H9 (cell line): ENCODE measurements at regions not wholly inside any gene's neighbourhood (a gene's known extent, or its start where the extent isn't known, plus 50 kb on each side); places are given as distances from the start of the nearest gene placed in this dataset.
A peak's percentile ranks its signal among the peaks of the same experiment; 100 is the strongest.

Source experiments
- DNase-seq: peaks from one replicate; pipeline ENCODE4 v3.0.0-alpha.2; 2017
- H2AFZ ChIP-seq: one replicate; pipeline ENCODE4 v1.6.1; 2013; ENCODE audit warnings: mild to moderate bottlenecking, low read length, control low read depth, moderate library complexity
- H2AK5ac ChIP-seq: 2 replicates; pipeline ENCODE4 v1.6.1; 2013; ENCODE audit warnings: low read length, control low read depth, mixed read lengths; ENCODE audit not compliant: insufficient read length
- H2BK120ac ChIP-seq: one replicate; pipeline ENCODE4 v1.6.1; 2013; ENCODE audit warnings: low read depth, mild to moderate bottlenecking, low read length, control low read depth, inconsistent platforms; ENCODE audit not compliant: poor library complexity, severe bottlenecking
- H2BK12ac ChIP-seq: 2 replicates; pipeline ENCODE4 v1.6.1; 2013; ENCODE audit warnings: low read length, control low read depth, mixed read lengths, low read depth; ENCODE audit not compliant: insufficient read length
- H2BK15ac ChIP-seq: 2 replicates; pipeline ENCODE4 v1.6.1; 2013; ENCODE audit warnings: low read depth, low read length, control low read depth
- H2BK20ac ChIP-seq: one replicate; pipeline ENCODE4 v1.6.1; 2013; ENCODE audit warnings: low read depth, mild to moderate bottlenecking, low read length, control low read depth, inconsistent platforms; ENCODE audit not compliant: poor library complexity, severe bottlenecking
- H2BK5ac ChIP-seq: 2 replicates; pipeline ENCODE4 v1.6.1; 2013; ENCODE audit warnings: low read length, control low read depth, mixed read lengths; ENCODE audit not compliant: insufficient read length
- H3K14ac ChIP-seq: 2 replicates; pipeline ENCODE4 v1.6.1; 2013; ENCODE audit warnings: low read length, control low read depth; ENCODE audit not compliant: insufficient read depth
- H3K18ac ChIP-seq: 2 replicates; pipeline ENCODE4 v1.6.1; 2013; ENCODE audit warnings: low read depth, mild to moderate bottlenecking, mixed read lengths, low read length, control low read depth; ENCODE audit not compliant: insufficient read length
- H3K23ac ChIP-seq: 2 replicates; pipeline ENCODE4 v1.6.1; 2013; ENCODE audit warnings: low read length, control low read depth, mixed read lengths, low read depth; ENCODE audit not compliant: insufficient read length
- H3K23me2 ChIP-seq: 2 replicates; pipeline ENCODE4 v1.6.1; 2013; ENCODE audit warnings: low read depth, mild to moderate bottlenecking, mixed read lengths, low read length, control low read depth; ENCODE audit not compliant: insufficient read length, poor library complexity, severe bottlenecking
- H3K27ac ChIP-seq: 2 replicates; pipeline ENCODE4 v1.5.1; 2013; ENCODE audit warnings: low read length, control low read depth, mixed read lengths, low read depth; ENCODE audit not compliant: insufficient read length
- H3K27me3 ChIP-seq: 2 replicates; pipeline ENCODE4 v1.6.1; 2013; ENCODE audit warnings: low read length, control low read depth, inconsistent platforms; ENCODE audit not compliant: insufficient read depth
- H3K4ac ChIP-seq: 2 replicates; pipeline ENCODE4 v1.6.1; 2013; ENCODE audit warnings: low read depth, mild to moderate bottlenecking, control low read depth, inconsistent platforms, low read length, moderate library complexity
- H3K4me1 ChIP-seq: 2 replicates; pipeline ENCODE4 v1.6.1; 2013; ENCODE audit warnings: low read length, control low read depth, inconsistent platforms; ENCODE audit not compliant: insufficient read depth
- H3K4me2 ChIP-seq: 2 replicates; pipeline ENCODE4 v1.6.1; 2013; ENCODE audit warnings: low read length, control low read depth, mixed read lengths; ENCODE audit not compliant: insufficient read length, insufficient read depth
- H3K56ac ChIP-seq: 2 replicates; pipeline ENCODE4 v1.6.1; 2013; ENCODE audit warnings: low read depth, mild to moderate bottlenecking, mixed read lengths, low read length, control low read depth; ENCODE audit not compliant: insufficient read length
- H3K79me1 ChIP-seq: 2 replicates; pipeline ENCODE4 v1.6.1; 2013; ENCODE audit warnings: low read depth, mild to moderate bottlenecking, moderate library complexity, low read length, control low read depth, inconsistent platforms; ENCODE audit not compliant: insufficient read depth, poor library complexity, severe bottlenecking
- H3K79me2 ChIP-seq: 2 replicates; pipeline ENCODE4 v1.6.1; 2013; ENCODE audit warnings: low read length, control low read depth, inconsistent platforms; ENCODE audit not compliant: insufficient read depth
- H3K9ac ChIP-seq: 2 replicates; pipeline ENCODE4 v1.6.1; 2013; ENCODE audit warnings: low read length, control low read depth, mixed read lengths; ENCODE audit not compliant: insufficient read length; ENCODE audit errors: extremely low read depth
- H3K9me3 ChIP-seq: one replicate; pipeline ENCODE4 v1.6.1; 2013; ENCODE audit warnings: low read depth, low read length, inconsistent platforms; ENCODE audit not compliant: control insufficient read depth
- H3T11ph ChIP-seq: one replicate; pipeline ENCODE4 v1.6.1; 2013; ENCODE audit warnings: mild to moderate bottlenecking, low read length, control low read depth, inconsistent platforms
- H4K20me1 ChIP-seq: one replicate; pipeline ENCODE4 v1.6.1; 2013; ENCODE audit not compliant: control insufficient read depth, insufficient read length, insufficient read depth
- H4K5ac ChIP-seq: 2 replicates; pipeline ENCODE4 v1.6.1; 2013; ENCODE audit warnings: low read depth, mild to moderate bottlenecking, mixed read lengths, low read length, control low read depth; ENCODE audit not compliant: insufficient read length
- H4K8ac ChIP-seq: replicated peaks from 2 replicates; pipeline ENCODE4 v1.6.1; 2013; ENCODE audit warnings: low read length, control low read depth, mixed read lengths, low read depth; ENCODE audit not compliant: insufficient read length
- H4K91ac ChIP-seq: 2 replicates; pipeline ENCODE4 v1.6.1; 2013; ENCODE audit warnings: low read depth, mild to moderate bottlenecking, moderate library complexity, mixed read lengths, low read length, control low read depth; ENCODE audit not compliant: insufficient read length
- H3K27ac Mint-ChIP-seq, 3 experiments: 2 replicates in 2 of 3; 3 replicates in 1 of 3; pipeline ENCODE4 v1.8.0; 2020 to 2021; ENCODE audit warnings: mixed read lengths in 3 of 3, mild to moderate bottlenecking in 1 of 3, moderate library complexity in 1 of 3
- H3K27me3 Mint-ChIP-seq: 2 replicates; pipeline ENCODE4 v1.8.0; 2021; ENCODE audit warnings: low read depth, mild to moderate bottlenecking, moderate library complexity, mixed read lengths
- H3K36me3 Mint-ChIP-seq, 3 experiments: 2 replicates in 2 of 3; 3 replicates in 1 of 3; pipeline ENCODE4 v1.8.0; 2020 to 2021; ENCODE audit warnings: low read depth in 3 of 3, mixed read lengths in 3 of 3; ENCODE audit not compliant: insufficient read depth in 1 of 3
- H3K4me1 Mint-ChIP-seq, 2 experiments: 2 replicates each; pipeline ENCODE4 v1.8.0; 2020; ENCODE audit warnings: mixed read lengths in 2 of 2
- H3K4me3 Mint-ChIP-seq, 2 experiments: 2 replicates in 1 of 2; 3 replicates in 1 of 2; pipeline ENCODE4 v1.8.0; 2020 to 2021; ENCODE audit warnings: mild to moderate bottlenecking in 2 of 2, mixed read lengths in 2 of 2, moderate library complexity in 1 of 2
- H3K9me3 Mint-ChIP-seq, 2 experiments: 2 replicates in 1 of 2; 3 replicates in 1 of 2; pipeline ENCODE4 v1.8.0; 2020; ENCODE audit warnings: mild to moderate bottlenecking in 2 of 2, mixed read lengths in 2 of 2, moderate library complexity in 1 of 2
- WGBS: extraction: QIAGEN DNeasy Blood & Tissue Kit; methylation state at CpG from one replicate; pipeline ENCODE4 v1.1.7; 2013; ENCODE audit warnings: missing lambda C conversion rate, low lambda C conversion rate, mixed read lengths; ENCODE audit not compliant: insufficient read length; ENCODE audit errors: extremely low coverage; 5-methylcytosine and 5-hydroxymethylcytosine counted together
- TF ChIP-seq, protein P1 (sequence below): fragments of 200-600 bp; sonication (generic); conservative IDR thresholded peaks from 3 replicates; pipeline ENCODE4 v1.8.0; 2021; ENCODE audit warnings: antibody characterized with exemption, mild to moderate bottlenecking

DNA sequence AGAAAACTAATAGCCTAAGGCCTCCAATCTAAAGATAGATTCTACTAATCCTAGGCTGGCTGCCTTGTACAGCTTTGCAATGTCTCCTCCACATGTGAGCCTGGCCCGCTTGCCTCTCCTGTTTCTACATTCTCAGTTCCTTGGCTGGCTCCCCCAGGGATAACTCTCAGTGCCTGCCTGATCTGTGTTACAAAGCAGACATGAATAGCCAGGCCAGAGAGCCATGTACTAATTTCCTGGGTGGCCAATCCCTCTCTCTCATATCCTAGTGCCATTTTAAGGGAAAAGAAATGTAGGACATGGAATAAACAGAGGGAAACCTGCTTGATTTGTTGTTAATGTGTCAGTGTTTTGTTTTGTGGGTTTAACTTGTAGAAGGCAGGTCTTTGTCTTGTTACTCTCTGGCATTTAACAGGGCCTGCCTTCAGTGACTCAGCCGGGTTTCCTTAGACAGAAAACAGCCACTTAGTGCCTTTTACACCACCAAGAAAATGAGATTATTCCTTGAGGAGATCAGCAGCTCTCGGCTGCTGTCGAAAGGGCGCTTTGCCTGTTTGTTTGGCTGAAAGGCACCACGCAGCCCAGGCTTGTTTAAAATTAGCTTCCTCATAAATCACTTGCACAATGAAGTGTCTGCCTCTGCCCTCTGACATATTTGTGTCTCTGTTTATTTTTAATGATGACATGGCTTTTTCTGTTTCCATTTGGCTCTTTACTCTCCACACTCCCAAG, 702.7 kb downstream of the MAFB start:
- DNase-seq = no peak
- Histone ChIP-seq H3K4ac (no peak overlapping the region), H3T11ph (no peak overlapping the region), H2AFZ (peak overlapping the region; percentile 59), H3K9ac (no peak overlapping the region), H4K8ac (no peak overlapping the region), H3K27ac (no peak overlapping the region), H2BK20ac (no peak overlapping the region), H3K23me2 (no peaks in the 10 kb centered on the region), H2BK120ac (no peak overlapping the region), H3K18ac (no peak overlapping the region), H3K56ac (no peak overlapping the region), H3K14ac (peak overlapping the region; percentile 73; the same call in 1 of the 2 replicates), H2AK5ac (no peak overlapping the region), H2BK5ac (no peak overlapping the region), H3K4me1 (no peaks in the 10 kb centered on the region), H3K27me3 (no peaks in the 10 kb centered on the region), H3K79me1 (no peaks in the 10 kb centered on the region), H3K79me2 (no peaks in the 10 kb centered on the region), H2BK15ac (no peak overlapping the region), H4K20me1 (no peaks in the 10 kb centered on the region), H4K91ac (no peak overlapping the region), H3K23ac (no peak overlapping the region), H4K5ac (no peak overlapping the region), H3K4me2 (no peak overlapping the region), H2BK12ac (no peak overlapping the region), H3K9me3 (no peaks in the 10 kb centered on the region)
- no CpG with 5 or more reads among the region's 6 CpGs for WGBS
- peaks cover 6% of the 10 kb centered on the region in 2 experiments; a peak in 4 of 5 replicates for H3K9me3 Mint-ChIP-seq
- H3K4me1 Mint-ChIP-seq = peaks cover 11 to 18% of the 10 kb centered on the region in 2 experiments
- H3K4me3 Mint-ChIP-seq = no peak overlapping the region
- peak overlapping the region; percentile 41 to 97 (median 61) for H3K27ac Mint-ChIP-seq
- H3K36me3 Mint-ChIP-seq = peaks cover 0 to 7% (median 2%) of the 10 kb centered on the region in 3 experiments; a peak in 3 of 7 replicates
- TF ChIP-seq, protein P1, sequence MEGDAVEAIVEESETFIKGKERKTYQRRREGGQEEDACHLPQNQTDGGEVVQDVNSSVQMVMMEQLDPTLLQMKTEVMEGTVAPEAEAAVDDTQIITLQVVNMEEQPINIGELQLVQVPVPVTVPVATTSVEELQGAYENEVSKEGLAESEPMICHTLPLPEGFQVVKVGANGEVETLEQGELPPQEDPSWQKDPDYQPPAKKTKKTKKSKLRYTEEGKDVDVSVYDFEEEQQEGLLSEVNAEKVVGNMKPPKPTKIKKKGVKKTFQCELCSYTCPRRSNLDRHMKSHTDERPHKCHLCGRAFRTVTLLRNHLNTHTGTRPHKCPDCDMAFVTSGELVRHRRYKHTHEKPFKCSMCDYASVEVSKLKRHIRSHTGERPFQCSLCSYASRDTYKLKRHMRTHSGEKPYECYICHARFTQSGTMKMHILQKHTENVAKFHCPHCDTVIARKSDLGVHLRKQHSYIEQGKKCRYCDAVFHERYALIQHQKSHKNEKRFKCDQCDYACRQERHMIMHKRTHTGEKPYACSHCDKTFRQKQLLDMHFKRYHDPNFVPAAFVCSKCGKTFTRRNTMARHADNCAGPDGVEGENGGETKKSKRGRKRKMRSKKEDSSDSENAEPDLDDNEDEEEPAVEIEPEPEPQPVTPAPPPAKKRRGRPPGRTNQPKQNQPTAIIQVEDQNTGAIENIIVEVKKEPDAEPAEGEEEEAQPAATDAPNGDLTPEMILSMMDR = no peak
- no peaks in the 10 kb centered on the region for H3K27me3 Mint-ChIP-seq
